Endodermal cell (in vitro differentiated cells): ENCODE measurements at regions not wholly inside any gene's neighbourhood (a gene's known extent, or its start where the extent isn't known, plus 50 kb on each side); places are given as distances from the start of the nearest gene placed in this dataset.

Experiments used
- DNase-seq: peaks from one replicate; pipeline ENCODE4 v3.0.0-alpha.2; 2017
- H3K27ac ChIP-seq: 2 replicates; pipeline ENCODE4 v1.5.1; 2013; ENCODE audit warnings: mild to moderate bottlenecking, low read depth, low read length, moderate library complexity
- H3K27me3 ChIP-seq: 2 replicates; pipeline ENCODE4 v1.6.1; 2013; ENCODE audit warnings: mild to moderate bottlenecking, low read length, moderate library complexity; ENCODE audit not compliant: insufficient read depth, control insufficient read depth, poor library complexity, severe bottlenecking
- H3K36me3 ChIP-seq: 2 replicates; pipeline ENCODE4 v1.7.0; 2013; ENCODE audit warnings: mild to moderate bottlenecking, low read length, moderate library complexity; ENCODE audit not compliant: control insufficient read depth, insufficient read depth
- H3K4me1 ChIP-seq: one replicate; pipeline ENCODE4 v1.7.0; 2013; ENCODE audit warnings: low read length; ENCODE audit not compliant: control insufficient read depth, insufficient read depth
- H3K4me3 ChIP-seq: 2 replicates; pipeline ENCODE4 v1.5.1; 2013; ENCODE audit warnings: mild to moderate bottlenecking, low read length, moderate library complexity
- H3K9ac ChIP-seq: 2 replicates; pipeline ENCODE4 v1.6.1; 2013; ENCODE audit warnings: mild to moderate bottlenecking, low read length, moderate library complexity; ENCODE audit not compliant: poor library complexity, severe bottlenecking; ENCODE audit errors: extremely low read depth
- H3K9me3 ChIP-seq: 2 replicates; pipeline ENCODE4 v1.6.1; 2013; ENCODE audit warnings: mild to moderate bottlenecking, low read length, moderate library complexity; ENCODE audit not compliant: control insufficient read depth
- H3K27ac Mint-ChIP-seq: 2 replicates; pipeline ENCODE4 v1.8.0; 2020; ENCODE audit warnings: mixed read lengths
- H3K27me3 Mint-ChIP-seq: 2 replicates; pipeline ENCODE4 v1.8.0; 2021; ENCODE audit warnings: mild to moderate bottlenecking, mixed read lengths; ENCODE audit not compliant: insufficient read depth
- H3K36me3 Mint-ChIP-seq: 2 replicates; pipeline ENCODE4 v1.8.0; 2020; ENCODE audit warnings: low read depth, mixed read lengths
- H3K4me1 Mint-ChIP-seq: 2 replicates; pipeline ENCODE4 v1.8.0; 2020; ENCODE audit warnings: mixed read lengths
- H3K4me3 Mint-ChIP-seq: 2 replicates; pipeline ENCODE4 v1.8.0; 2020; ENCODE audit warnings: mild to moderate bottlenecking, moderate library complexity, mixed read lengths
- H3K9me3 Mint-ChIP-seq: 2 replicates; pipeline ENCODE4 v1.8.0; 2020; ENCODE audit warnings: mild to moderate bottlenecking, mixed read lengths
- CTCF ChIP-seq: fragments of 200-600 bp; sonication (generic); conservative IDR thresholded peaks from 2 replicates; pipeline ENCODE4 v1.5.0; 2021; ENCODE audit warnings: antibody characterized with exemption, mild to moderate bottlenecking
- WGBS, 2 experiments: methylation state at CpG; one replicate each; pipeline versions ENCODE4 v1.1.5 to v1.1.7; 2013; ENCODE audit warnings: missing lambda C conversion rate in 2 of 2, mixed read lengths in 1 of 2; ENCODE audit not compliant: insufficient coverage in 1 of 2, insufficient read length in 1 of 2; 5-methylcytosine and 5-hydroxymethylcytosine counted together

GRCh38 chr20:39607141-39607540, 645.0 kb downstream of the DHX35 start:
- Mint-ChIP-seq H3K36me3 (no peaks in the 10 kb centered on the region), H3K4me3 (no peak overlapping the region), H3K27me3 (peaks cover 2% of the 10 kb centered on the region), H3K4me1 (no peaks in the 10 kb centered on the region), H3K9me3 (peaks cover 8% of the 10 kb centered on the region), H3K27ac (no peak overlapping the region)
- H3K27me3 ChIP-seq = no peaks in the 10 kb centered on the region
- no peak overlapping the region for H3K9ac ChIP-seq
- H3K9me3 ChIP-seq = peaks cover 5% of the 10 kb centered on the region
- no peak for DNase-seq
- no peaks in the 10 kb centered on the region for H3K36me3 ChIP-seq
- H3K4me3 ChIP-seq = no peak overlapping the region
- no peak for TF ChIP-seq CTCF
- H3K4me1 ChIP-seq = no peaks in the 10 kb centered on the region
- WGBS, 2 experiments = 85% methylated on average over 1 of the region's 1 CpG; no CpG with 5 or more reads in 1 of the 2 experiments
- H3K27ac ChIP-seq = no peak overlapping the region

- DNase-seq = no peak
- no peaks in the 10 kb centered on the region for H3K4me1 Mint-ChIP-seq
- TF ChIP-seq CTCF = no peak
- H3K27me3 Mint-ChIP-seq = peaks cover 1% of the 10 kb centered on the region
- no peak overlapping the region for H3K4me3 Mint-ChIP-seq
- H3K36me3 ChIP-seq = no peaks in the 10 kb centered on the region
- peaks cover 5% of the 10 kb centered on the region for H3K9me3 ChIP-seq
- H3K9ac ChIP-seq = no peak overlapping the region
- no peak overlapping the region for H3K4me3 ChIP-seq
- WGBS, 2 experiments = 90 to 96% methylated on average over 3 of the region's 3 CpGs
- no peaks in the 10 kb centered on the region for H3K36me3 Mint-ChIP-seq
- H3K27me3 ChIP-seq = no peaks in the 10 kb centered on the region
- H3K9me3 Mint-ChIP-seq = peaks cover 8% of the 10 kb centered on the region
- H3K27ac Mint-ChIP-seq = no peak overlapping the region
- H3K4me1 ChIP-seq = no peaks in the 10 kb centered on the region
- no peak overlapping the region for H3K27ac ChIP-seq
These were observed 643.8 kb downstream of the DHX35 start for GRCh38 chr20:39605908-39606307.

- H3K27me3 ChIP-seq = no peaks in the 10 kb centered on the region
- H3K36me3 ChIP-seq = no peaks in the 10 kb centered on the region
- Mint-ChIP-seq H3K9me3 (peaks cover 6% of the 10 kb centered on the region), H3K4me1 (no peaks in the 10 kb centered on the region), H3K27me3 (peaks cover 1% of the 10 kb centered on the region), H3K36me3 (no peaks in the 10 kb centered on the region), H3K27ac (no peak overlapping the region), H3K4me3 (no peak overlapping the region)
- no peak for TF ChIP-seq CTCF
- DNase-seq = no peak
- no CpG with 5 or more reads among the region's 2 CpGs for WGBS, 2 experiments
- no peak overlapping the region for H3K9ac ChIP-seq
- H3K4me1 ChIP-seq = no peaks in the 10 kb centered on the region
- peaks cover 2% of the 10 kb centered on the region for H3K9me3 ChIP-seq
- no peak overlapping the region for H3K27ac ChIP-seq
- H3K4me3 ChIP-seq = no peak overlapping the region
These were observed 643.2 kb downstream of the DHX35 start for GRCh38 chr20:39605361-39605760.
